Trophoblast cell (in vitro differentiated cells and primary cell): ENCODE measurements at regions not wholly inside any gene's neighbourhood (a gene's known extent, or its start where the extent isn't known, plus 50 kb on each side); places are given as distances from the start of the nearest gene placed in this dataset.
"Not testable (repeated sequence)": the region's sequence is repeated elsewhere in the genome, so short reads cannot be mapped to it uniquely, and the experiment has no call there.

ENCODE experiments used
- DNase-seq, 2 donors: peaks; one replicate each; pipeline ENCODE4 v3.0.0-alpha.2; 2016
- H2AFZ ChIP-seq: 2 replicates; pipeline ENCODE4 v1.6.1; 2013; ENCODE audit warnings: low read length, moderate library complexity, mild to moderate bottlenecking; ENCODE audit not compliant: insufficient read depth, poor library complexity
- H2AK5ac ChIP-seq: 2 replicates; pipeline ENCODE4 v1.6.1; 2013; ENCODE audit warnings: mild to moderate bottlenecking, low read length
- H2BK120ac ChIP-seq: 2 replicates; pipeline ENCODE4 v1.6.1; 2013; ENCODE audit warnings: low read length, mild to moderate bottlenecking, moderate library complexity; ENCODE audit not compliant: insufficient read depth, poor library complexity
- H2BK12ac ChIP-seq: 2 replicates; pipeline ENCODE4 v1.6.1; 2013; ENCODE audit warnings: mild to moderate bottlenecking, low read length, moderate library complexity
- H2BK5ac ChIP-seq: 2 replicates; pipeline ENCODE4 v1.6.1; 2013; ENCODE audit warnings: low read length, low read depth, moderate library complexity, mild to moderate bottlenecking; ENCODE audit not compliant: poor library complexity
- H3K14ac ChIP-seq: 2 replicates; pipeline ENCODE4 v1.6.1; 2013; ENCODE audit warnings: mild to moderate bottlenecking, low read length
- H3K18ac ChIP-seq: 2 replicates; pipeline ENCODE4 v1.6.1; 2013; ENCODE audit warnings: mild to moderate bottlenecking, low read length
- H3K23ac ChIP-seq: 2 replicates; pipeline ENCODE4 v1.6.1; 2013; ENCODE audit warnings: low read length
- H3K27ac ChIP-seq: 2 replicates; pipeline ENCODE4 v1.5.1; 2013; ENCODE audit warnings: low read depth, mild to moderate bottlenecking, inconsistent platforms, low read length, moderate library complexity
- H3K27me3 ChIP-seq: 2 replicates; pipeline ENCODE4 v1.6.1; 2013; ENCODE audit warnings: inconsistent platforms, mild to moderate bottlenecking, low read length, moderate library complexity; ENCODE audit not compliant: insufficient read depth
- H3K36me3 ChIP-seq, 2 experiments: 1 replicate in 1 of 2; 2 replicates in 1 of 2; pipeline ENCODE4 v1.6.1; 2013; ENCODE audit warnings: low read length in 2 of 2, mild to moderate bottlenecking in 2 of 2, moderate library complexity in 1 of 2; ENCODE audit not compliant: insufficient read depth in 2 of 2, control insufficient read depth in 1 of 2
- H3K4ac ChIP-seq: 2 replicates; pipeline ENCODE4 v1.6.1; 2013; ENCODE audit warnings: low read depth, mild to moderate bottlenecking, low read length, moderate library complexity
- H3K4me1 ChIP-seq, 2 experiments: 1 replicate in 1 of 2; 2 replicates in 1 of 2; pipeline ENCODE4 v1.6.1; 2013; ENCODE audit warnings: low read length in 2 of 2, mild to moderate bottlenecking in 2 of 2, moderate library complexity in 1 of 2; ENCODE audit not compliant: insufficient read depth in 2 of 2, control insufficient read depth in 1 of 2
- H3K4me2 ChIP-seq: 2 replicates; pipeline ENCODE4 v1.6.1; 2013; ENCODE audit warnings: inconsistent platforms, mild to moderate bottlenecking, low read length, moderate library complexity
- H3K4me3 ChIP-seq: 2 replicates; pipeline ENCODE4 v1.5.1; 2013; ENCODE audit warnings: mild to moderate bottlenecking, low read depth, low read length, inconsistent platforms
- H3K79me1 ChIP-seq: one replicate; pipeline ENCODE4 v1.6.1; 2013; ENCODE audit warnings: low read length
- H3K79me2 ChIP-seq: 2 replicates; pipeline ENCODE4 v1.6.1; 2013; ENCODE audit warnings: low read length, mild to moderate bottlenecking; ENCODE audit not compliant: control insufficient read depth, insufficient read depth, poor library complexity
- H3K9ac ChIP-seq: 2 replicates; pipeline ENCODE4 v1.6.1; 2013; ENCODE audit warnings: mild to moderate bottlenecking, low read length
- H3K9me3 ChIP-seq: 2 replicates; pipeline ENCODE4 v1.6.1; 2013; ENCODE audit warnings: low read depth, mild to moderate bottlenecking, control low read depth, inconsistent platforms, low read length; ENCODE audit not compliant: insufficient read depth
- H4K12ac ChIP-seq: 2 replicates; pipeline ENCODE4 v1.6.1; 2013; ENCODE audit warnings: low read depth, mild to moderate bottlenecking, low read length, moderate library complexity
- H4K8ac ChIP-seq: 2 replicates; pipeline ENCODE4 v1.6.1; 2013; ENCODE audit warnings: low read depth, mild to moderate bottlenecking, low read length, moderate library complexity
- H4K91ac ChIP-seq: one replicate; pipeline ENCODE4 v1.6.1; 2013; ENCODE audit warnings: low read depth, mild to moderate bottlenecking, low read length, moderate library complexity
- WGBS: extraction: QIAGEN DNeasy Blood & Tissue Kit; methylation state at CpG from one replicate; pipeline ENCODE4 v1.1.7; 2013; ENCODE audit warnings: missing lambda C conversion rate; ENCODE audit not compliant: insufficient read length, insufficient coverage; ENCODE audit errors: extremely low coverage; 5-methylcytosine and 5-hydroxymethylcytosine counted together

- H4K91ac ChIP-seq: no peak overlapping the region
- whole genome bisulfite sequencing: no CpG with 5 or more reads among the region's 1 CpG
- H2BK120ac ChIP-seq: no peak overlapping the region
- no peaks in the 10 kb centered on the region for H3K9me3 ChIP-seq
- no peak overlapping the region for H3K4me2 ChIP-seq
- no peak overlapping the region for H3K23ac ChIP-seq
- no peak overlapping the region for H2AK5ac ChIP-seq
- no peak overlapping the region for H3K27ac ChIP-seq
- H3K27me3 ChIP-seq: no peaks in the 10 kb centered on the region
- H3K36me3 ChIP-seq: no peaks in the 10 kb centered on the region
- no peak overlapping the region for H2BK5ac ChIP-seq
- no peak overlapping the region for H3K4me3 ChIP-seq
- H3K79me2 ChIP-seq: no peaks in the 10 kb centered on the region
- H2AFZ ChIP-seq: no peak overlapping the region
- no peaks in the 10 kb centered on the region for H3K4me1 ChIP-seq
- H3K4ac ChIP-seq: no peak overlapping the region
- no peaks in the 10 kb centered on the region for H3K79me1 ChIP-seq
- no peak overlapping the region for H4K12ac ChIP-seq
- no peak overlapping the region for H3K18ac ChIP-seq
- no peak overlapping the region for H3K14ac ChIP-seq
- H3K9ac ChIP-seq: no peak overlapping the region
- no peak overlapping the region for H4K8ac ChIP-seq
- no peak for DNase-seq
- H2BK12ac ChIP-seq: no peak overlapping the region
These were observed 663.2 kb upstream of the ANKRD30A start for GRCh38 chr10:36462194-36462593.

DNA sequence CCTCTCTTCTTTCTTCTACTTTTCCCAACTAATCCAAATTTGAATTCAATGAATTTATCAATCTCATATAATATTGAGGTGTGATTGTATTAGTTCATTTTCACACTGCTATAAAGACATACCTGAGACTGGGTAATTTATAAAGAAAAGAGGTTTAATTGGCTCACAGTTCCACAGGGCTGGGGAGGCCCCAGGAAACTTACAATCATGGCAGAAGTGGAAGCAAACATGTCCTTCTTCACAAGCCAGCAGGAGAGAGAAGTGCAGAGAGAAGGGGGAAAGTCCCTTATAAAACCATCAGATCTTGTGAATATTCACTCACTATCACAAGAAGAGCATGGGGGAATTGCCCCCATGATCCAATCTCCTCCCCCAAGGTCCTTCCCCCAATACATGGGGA, 667.0 kb upstream of the ANKRD30A start:
- H4K8ac ChIP-seq, H3K9me3 ChIP-seq, H3K23ac ChIP-seq, H3K4ac ChIP-seq, H2BK120ac ChIP-seq, DNase-seq, H3K4me3 ChIP-seq, H3K14ac ChIP-seq, H3K9ac ChIP-seq, H3K79me1 ChIP-seq, H2AK5ac ChIP-seq, H3K4me2 ChIP-seq, H3K36me3 ChIP-seq, H3K27ac ChIP-seq, H4K12ac ChIP-seq, H3K18ac ChIP-seq, H2BK5ac ChIP-seq, H2BK12ac ChIP-seq, H4K91ac ChIP-seq, H3K4me1 ChIP-seq, H3K79me2 ChIP-seq, H2AFZ ChIP-seq, H3K27me3 ChIP-seq: not testable (repeated sequence)

- no peak overlapping the region for H2BK5ac ChIP-seq
- H2BK120ac ChIP-seq: no peak overlapping the region
- no CpG with 5 or more reads among the region's 1 CpG for WGBS
- no peaks in the 10 kb centered on the region for H3K79me2 ChIP-seq
- no peak overlapping the region for H3K14ac ChIP-seq
- H2AK5ac ChIP-seq: no peak overlapping the region
- no peak overlapping the region for H3K9ac ChIP-seq
- H3K27ac ChIP-seq: no peak overlapping the region
- no peak overlapping the region for H2BK12ac ChIP-seq
- H3K27me3 ChIP-seq: no peaks in the 10 kb centered on the region
- no peaks in the 10 kb centered on the region for H3K9me3 ChIP-seq
- peaks cover 0 to 2% of the 10 kb centered on the region in 2 experiments for H3K36me3 ChIP-seq
- no peaks in the 10 kb centered on the region for H3K79me1 ChIP-seq
- no peak for DNase-seq
- no peak overlapping the region for H4K8ac ChIP-seq
- no peak overlapping the region for H4K91ac ChIP-seq
- H3K18ac ChIP-seq: no peak overlapping the region
- no peak overlapping the region for H3K4me2 ChIP-seq
- no peak overlapping the region for H2AFZ ChIP-seq
- H3K4me1 ChIP-seq: no peaks in the 10 kb centered on the region
- no peak overlapping the region for H4K12ac ChIP-seq
- H3K4ac ChIP-seq: no peak overlapping the region
- H3K23ac ChIP-seq: no peak overlapping the region
- no peak overlapping the region for H3K4me3 ChIP-seq
These were observed 667.6 kb upstream of the ANKRD30A start for GRCh38 chr10:36457751-36458150.

DNA sequence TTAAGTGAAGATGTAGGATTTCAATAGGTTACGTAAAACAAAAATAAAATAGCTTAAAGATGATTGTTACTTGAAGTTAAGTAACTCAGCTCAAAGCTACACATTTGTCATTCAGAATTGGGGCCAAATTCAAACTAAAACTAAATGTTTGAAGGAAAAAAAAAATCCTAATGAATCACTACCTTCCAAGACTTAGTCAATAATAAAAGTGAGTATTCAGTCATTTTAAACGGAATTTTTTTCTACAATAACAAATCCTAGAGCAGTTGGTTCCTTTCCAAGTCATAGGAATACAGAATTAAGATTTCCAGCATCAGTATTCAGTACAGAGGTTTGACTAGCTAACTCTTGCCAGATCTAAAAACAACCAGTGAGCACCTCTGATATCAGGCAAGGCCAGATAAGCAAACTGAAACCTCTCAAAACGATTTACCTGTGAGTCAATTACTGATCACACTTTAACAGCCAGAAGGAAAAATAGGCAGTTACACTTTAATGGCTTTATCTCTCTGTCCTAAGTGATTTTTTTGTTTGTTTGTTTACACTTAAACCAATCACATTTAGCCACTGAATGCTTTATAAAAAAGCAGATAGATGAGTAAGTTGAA, 669.8 kb upstream of the ANKRD30A start:
- H4K91ac ChIP-seq: no peak overlapping the region
- no peak overlapping the region for H3K18ac ChIP-seq
- H3K4me2 ChIP-seq: no peak overlapping the region
- H3K9me3 ChIP-seq: no peaks in the 10 kb centered on the region
- peaks cover 0 to 2% of the 10 kb centered on the region in 2 experiments for H3K36me3 ChIP-seq
- no peak overlapping the region for H2BK5ac ChIP-seq
- H3K4me3 ChIP-seq: no peak overlapping the region
- H3K79me1 ChIP-seq: peaks cover 4% of the 10 kb centered on the region
- H3K4ac ChIP-seq: no peak overlapping the region
- no peak overlapping the region for H2AFZ ChIP-seq
- H2BK12ac ChIP-seq: no peak overlapping the region
- no peak overlapping the region for H3K9ac ChIP-seq
- no peak overlapping the region for H3K27ac ChIP-seq
- no peaks in the 10 kb centered on the region for H3K79me2 ChIP-seq
- DNase-seq: no peak
- no peak overlapping the region for H3K23ac ChIP-seq
- H4K12ac ChIP-seq: no peak overlapping the region
- H4K8ac ChIP-seq: no peak overlapping the region
- WGBS: no CpG with 5 or more reads among the region's 3 CpGs
- H2AK5ac ChIP-seq: no peak overlapping the region
- H3K4me1 ChIP-seq: peaks cover 0 to 4% of the 10 kb centered on the region in 2 experiments
- H3K14ac ChIP-seq: no peak overlapping the region
- H3K27me3 ChIP-seq: no peaks in the 10 kb centered on the region
- H2BK120ac ChIP-seq: no peak overlapping the region
